Lung (tissue), 11 donors: ENCODE measurements at regions not wholly inside any gene's neighbourhood (a gene's known extent, or its start where the extent isn't known, plus 50 kb on each side); places are given as distances from the start of the nearest gene placed in this dataset.

Source experiments
- ATAC-seq: fragments of 200-7000 bp; cut with Tn5 transposase; one replicate; pipeline ENCODE4 v1.9.1; 2020; ENCODE audit warnings: moderate number of reproducible peaks; ENCODE audit not compliant: insufficient read depth, low FRiP score
- DNase-seq, 3 donors: peaks; one replicate each; pipeline ENCODE4 v3.0.0-alpha.2; 2013 to 2017
- H3K27ac ChIP-seq, 2 donors: one replicate each; pipeline ENCODE4 v1.5.1; 2013; ENCODE audit warnings: mild to moderate bottlenecking in 2 of 2, moderate library complexity in 2 of 2, control low read depth in 1 of 2, inconsistent platforms in 1 of 2, low read depth in 1 of 2, low read length in 1 of 2
- H3K27me3 ChIP-seq, 3 donors: one replicate each; pipeline ENCODE4 v1.5.1; 2013; ENCODE audit warnings: low read length in 2 of 3; ENCODE audit not compliant: control insufficient read depth in 3 of 3, insufficient read depth in 3 of 3
- H3K36me3 ChIP-seq, 4 donors: one replicate each; pipeline ENCODE4 v1.5.1; 2013; ENCODE audit warnings: low read length in 4 of 4, mild to moderate bottlenecking in 1 of 4, moderate library complexity in 1 of 4; ENCODE audit not compliant: control insufficient read depth in 4 of 4, insufficient read depth in 4 of 4
- H3K4me1 ChIP-seq, 5 donors: one replicate each; pipeline ENCODE4 v1.5.1; 2013; ENCODE audit warnings: low read length in 5 of 5, mild to moderate bottlenecking in 2 of 5, moderate library complexity in 1 of 5; ENCODE audit not compliant: control insufficient read depth in 5 of 5, insufficient read depth in 5 of 5
- H3K4me3 ChIP-seq: one replicate; pipeline ENCODE4 v1.5.1; 2013; ENCODE audit warnings: mild to moderate bottlenecking, control low read depth, moderate library complexity
- H3K9ac ChIP-seq, 2 donors: one replicate each; pipeline ENCODE4 v1.5.1; 2013; ENCODE audit warnings: low read length in 2 of 2, control low read depth in 1 of 2; ENCODE audit not compliant: insufficient read depth in 1 of 2
- H3K9me3 ChIP-seq, 4 donors: one replicate each; pipeline ENCODE4 v1.5.1; 2013; ENCODE audit warnings: low read length in 3 of 4, mild to moderate bottlenecking in 1 of 4, moderate library complexity in 1 of 4; ENCODE audit not compliant: control insufficient read depth in 4 of 4, insufficient read depth in 3 of 4
- CTCF ChIP-seq: IDR thresholded peaks from 2 replicates; pipeline ENCODE4 v1.5.1; 2012; ENCODE audit warnings: mild to moderate bottlenecking; ENCODE audit errors: control extremely low read depth, extremely low read depth
- WGBS, 2 donors: extraction: QIAGEN DNeasy Blood & Tissue Kit; methylation state at CpG; one replicate each; pipeline ENCODE4 v1.1.7; 2013; 5-methylcytosine and 5-hydroxymethylcytosine counted together
- donor health status: control.
- donor health status: control.
- donor health status: Bipolar disorder and iron deficiency.
- donor health status: healthy.
- donor health status: DM: yes; HTN: yes; CAD: no.

GRCh38 chr14:41393512-41393911, 213.2 kb upstream of the LRFN5 start:
- no peak for TF ChIP-seq CTCF

DNA sequence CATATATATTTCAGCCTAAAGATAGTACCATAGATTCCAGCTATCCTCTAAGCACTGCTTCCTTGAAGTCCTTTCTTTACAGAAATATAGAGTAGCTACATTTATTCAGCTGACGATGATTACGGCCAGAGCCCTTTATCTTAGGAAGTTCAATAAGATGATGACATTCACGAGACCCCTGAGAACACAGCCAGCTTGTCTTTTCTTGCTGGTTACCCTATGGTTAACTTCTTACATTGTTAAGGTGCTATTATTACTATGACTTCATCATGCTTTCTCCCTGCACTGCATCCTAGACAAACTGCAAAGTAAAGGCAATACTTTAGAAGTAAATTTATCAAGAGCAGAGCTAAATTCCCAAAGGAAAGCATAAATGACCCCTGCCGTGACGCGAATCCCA, 214.4 kb upstream of the LRFN5 start:
- 83 to 94% methylated on average over 6 of the region's 6 CpGs for WGBS, 2 donors
- Histone ChIP-seq H3K4me1 (no peaks in the 10 kb centered on the region), H3K4me3 (no peak overlapping the region), H3K27ac (no peak overlapping the region), H3K9me3 (peaks cover 0 to 1% (median 0%) of the 10 kb centered on the region in 4 donors), H3K9ac (no peak overlapping the region), H3K27me3 (no peaks in the 10 kb centered on the region), H3K36me3 (no peaks in the 10 kb centered on the region)
- ATAC-seq (no peak), DNase-seq (no peak)
- TF ChIP-seq CTCF = no peak

More at GRCh38 chr14:41393512-41393911, 213.2 kb upstream of the LRFN5 start:
- H3K27ac ChIP-seq = no peak overlapping the region
- H3K4me1 ChIP-seq = no peaks in the 10 kb centered on the region
- peaks cover 0 to 1% (median 0%) of the 10 kb centered on the region in 4 donors for H3K9me3 ChIP-seq
- DNase-seq (no peak), ATAC-seq (no peak)
- no peaks in the 10 kb centered on the region for H3K36me3 ChIP-seq
- WGBS, 2 donors = 76 to 78% methylated on average over 6 of the region's 6 CpGs
- H3K27me3 ChIP-seq = no peaks in the 10 kb centered on the region
- no peak overlapping the region for H3K9ac ChIP-seq
- H3K4me3 ChIP-seq = no peak overlapping the region

- no peak for ATAC-seq
- no peak overlapping the region for H3K27ac ChIP-seq
- no peak for TF ChIP-seq CTCF
- no peak for DNase-seq
- H3K36me3 ChIP-seq = no peaks in the 10 kb centered on the region
- 85 to 90% methylated on average over 1 of the region's 1 CpG for WGBS, 2 donors
- no peak overlapping the region for H3K4me3 ChIP-seq
- no peaks in the 10 kb centered on the region for H3K4me1 ChIP-seq
- no peak overlapping the region for H3K9ac ChIP-seq
- H3K9me3 ChIP-seq = peaks cover 0 to 1% (median 0%) of the 10 kb centered on the region in 4 donors
- H3K27me3 ChIP-seq = no peaks in the 10 kb centered on the region
Measured at GRCh38 chr14:41389355-41389754, 217.3 kb upstream of the LRFN5 start.

GRCh38 chr14:41385797-41386196, 220.9 kb upstream of the LRFN5 start:
- WGBS, 2 donors = 82 to 83% methylated on average over 1 of the region's 1 CpG
- Histone ChIP-seq H3K9me3 (no peaks in the 10 kb centered on the region), H3K27ac (no peak overlapping the region), H3K36me3 (no peaks in the 10 kb centered on the region), H3K27me3 (no peaks in the 10 kb centered on the region), H3K4me1 (no peaks in the 10 kb centered on the region), H3K4me3 (no peak overlapping the region), H3K9ac (no peak overlapping the region)
- no peak for TF ChIP-seq CTCF
- DNase-seq (no peak), ATAC-seq (no peak)
